GM19328 (cell line): ENCODE measurements at regions not wholly inside any gene's neighbourhood (a gene's known extent, or its start where the extent isn't known, plus 50 kb on each side); places are given as distances from the start of the nearest gene placed in this dataset.
"Not testable (repeated sequence)": the region's sequence is repeated elsewhere in the genome, so short reads cannot be mapped to it uniquely, and the experiment has no call there.

Source experiments
- ATAC-seq: cut with Tn5 transposase; IDR thresholded peaks from one replicate; pipeline ENCODE4 v1.9.1; 2021; ENCODE audit warnings: mild to moderate bottlenecking, moderate library complexity; ENCODE audit not compliant: unreplicated experiment

DNA sequence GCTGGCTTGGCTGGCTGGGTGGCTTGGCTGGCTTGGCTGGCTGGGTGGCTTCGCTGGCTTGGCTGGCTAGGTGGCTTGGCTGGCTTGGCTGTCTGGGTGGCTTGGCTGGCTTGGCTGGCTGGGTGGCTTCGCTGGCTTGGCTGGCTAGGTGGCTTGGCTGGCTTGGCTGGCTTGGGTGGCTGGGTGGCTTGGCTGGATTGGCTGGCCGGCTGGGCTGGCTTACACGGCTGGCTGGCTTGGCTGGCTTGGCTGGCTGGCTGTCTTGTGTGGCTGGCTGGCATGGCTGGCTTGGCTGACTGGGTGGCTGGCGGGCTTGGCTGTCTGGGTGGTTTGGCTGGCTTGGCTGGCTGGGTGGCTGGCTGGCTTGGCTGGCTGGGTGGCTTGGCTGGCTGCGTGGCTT is 437.0 kb downstream of the GOLGA6L6 start:
- ATAC-seq, result not testable (repeated sequence)

DNA sequence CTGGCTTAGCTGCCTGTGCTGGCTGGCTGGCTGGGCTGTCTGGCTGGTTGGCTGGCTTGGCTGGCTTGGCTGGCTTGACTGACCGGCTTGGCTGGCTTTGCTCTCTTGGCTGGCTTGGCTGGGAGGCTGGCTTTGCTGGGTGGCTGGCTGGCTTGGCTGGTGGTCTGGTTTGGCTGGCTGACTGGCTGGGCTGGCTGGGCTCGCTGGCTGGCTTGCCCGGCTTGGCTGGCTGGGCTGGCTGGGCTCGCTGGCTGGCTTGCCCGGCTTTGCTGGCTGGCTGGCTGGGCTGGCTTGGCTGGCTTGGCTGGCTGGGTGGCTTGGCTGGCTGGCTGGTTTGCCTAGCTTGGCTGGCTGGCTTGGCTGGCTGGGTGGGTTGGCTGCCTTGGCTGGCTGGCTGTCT is 438.7 kb downstream of the GOLGA6L6 start:
- ATAC-seq, result not testable (repeated sequence)

DNA sequence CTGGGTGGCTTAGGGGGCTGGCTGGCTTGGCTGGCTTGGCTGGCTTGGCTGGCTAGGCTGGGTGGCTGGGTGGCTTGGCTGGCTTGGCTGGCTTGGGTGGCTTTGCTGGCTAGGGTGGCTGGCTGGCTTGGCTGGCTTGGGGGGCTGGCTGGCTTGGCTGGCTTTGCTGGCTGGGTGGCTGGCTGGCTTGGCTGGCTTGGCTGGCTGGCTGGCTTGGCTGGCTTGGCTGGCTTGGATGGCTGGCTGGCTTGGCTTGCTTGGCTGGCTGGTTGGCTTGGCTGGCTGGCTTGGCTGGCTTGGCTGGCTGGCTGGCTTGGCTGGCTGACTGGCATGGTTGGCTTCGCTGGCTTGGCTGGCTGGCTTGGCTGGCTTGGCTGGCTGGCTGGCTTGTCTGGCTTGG is 439.4 kb downstream of the GOLGA6L6 start:
- not testable (repeated sequence) for ATAC-seq

DNA sequence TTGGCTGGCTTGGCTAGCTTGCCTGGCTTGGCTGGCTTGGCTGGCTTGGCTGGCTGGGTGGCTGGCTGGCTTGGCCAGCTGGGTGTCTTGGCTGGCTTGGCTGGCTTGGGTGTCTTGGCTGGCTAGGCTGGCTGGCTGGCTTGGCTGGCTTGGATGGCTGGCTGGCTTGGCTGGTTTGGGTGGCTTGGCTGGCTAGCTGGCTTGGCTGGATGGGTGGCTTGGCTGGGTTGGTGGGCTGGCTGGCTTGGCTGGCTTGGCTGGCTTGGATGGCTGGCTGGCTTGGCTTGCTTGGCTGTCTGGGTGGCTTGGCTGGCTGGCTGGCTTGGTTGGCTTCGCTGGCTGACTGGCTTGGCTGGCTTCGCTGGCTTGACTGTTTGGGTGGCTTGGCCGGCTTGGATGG is 440.3 kb downstream of the GOLGA6L6 start:
- ATAC-seq, result not testable (repeated sequence)

- not testable (repeated sequence) for ATAC-seq
These were observed 440.9 kb downstream of the GOLGA6L6 start for GRCh38 chr15:20100604-20101270.

DNA sequence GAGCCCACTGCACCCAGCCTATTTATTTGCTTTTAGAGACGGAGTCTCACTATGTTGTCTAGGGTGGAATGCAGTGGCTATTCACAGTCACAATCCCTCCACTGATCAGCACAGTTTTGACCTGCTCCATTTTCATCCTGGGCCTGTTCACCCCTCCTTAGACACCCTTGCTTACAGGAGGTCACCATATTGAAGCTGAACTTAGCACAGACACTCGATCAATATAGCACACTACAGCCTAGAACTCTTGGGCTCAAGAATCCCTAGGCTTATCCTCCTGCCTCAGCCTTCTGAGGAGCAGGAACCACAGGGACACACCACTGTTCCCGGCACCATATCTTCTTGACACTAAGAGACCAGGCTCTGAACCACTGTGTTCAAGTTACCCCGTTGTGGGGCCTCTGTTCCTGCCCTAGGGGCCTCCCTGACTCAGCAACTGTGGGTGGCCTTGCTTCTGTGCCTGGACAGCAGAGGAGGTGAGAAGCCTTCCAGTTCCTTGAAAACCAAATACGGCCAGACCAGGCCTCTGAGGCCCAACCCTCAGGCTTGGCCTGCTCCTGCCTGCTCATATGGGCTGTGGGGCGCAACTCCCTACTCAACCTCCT is 445.8 kb downstream of the GOLGA6L6 start:
- not testable (repeated sequence) for ATAC-seq

DNA sequence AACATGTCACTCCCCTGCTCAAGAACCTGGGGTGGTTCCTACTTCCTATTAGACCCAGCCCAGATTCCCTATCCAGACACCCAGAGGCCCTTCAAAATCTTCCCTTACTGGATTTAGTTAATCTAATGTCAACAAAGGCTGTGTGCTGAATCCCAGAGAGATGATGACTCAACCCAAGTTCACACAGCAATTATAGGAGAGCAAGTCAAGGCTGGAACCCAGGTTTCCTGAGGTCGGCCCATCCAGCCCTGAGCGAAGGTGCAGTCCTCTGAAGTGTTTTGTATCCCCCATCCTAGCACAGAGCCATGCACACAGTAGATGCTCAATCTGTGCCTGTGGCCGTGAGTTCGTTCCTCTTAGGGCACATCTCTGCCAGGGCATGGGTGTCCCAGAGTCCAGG is 452.1 kb downstream of the GOLGA6L6 start:
- ATAC-seq, result not testable (repeated sequence)

DNA sequence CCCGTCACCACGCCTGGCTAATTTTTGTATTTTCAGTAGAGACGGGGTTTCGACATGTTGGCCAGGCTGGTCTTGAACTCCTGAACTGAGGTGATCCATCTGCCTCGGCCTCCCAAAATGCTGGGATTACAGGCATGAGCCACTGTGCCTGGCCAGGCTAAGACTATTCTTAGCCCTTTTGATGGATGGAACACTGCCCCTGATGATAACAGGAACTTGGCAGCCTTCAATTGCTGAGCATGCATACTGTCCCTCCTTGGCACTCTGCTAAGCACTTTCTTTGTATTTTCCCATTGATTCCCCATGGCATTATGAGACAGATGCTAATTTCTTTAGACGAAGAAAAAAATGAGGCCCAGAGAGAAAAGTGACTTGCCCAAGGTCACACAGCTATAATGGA is 457.6 kb downstream of the GOLGA6L6 start:
- ATAC-seq, result not testable (repeated sequence)

DNA sequence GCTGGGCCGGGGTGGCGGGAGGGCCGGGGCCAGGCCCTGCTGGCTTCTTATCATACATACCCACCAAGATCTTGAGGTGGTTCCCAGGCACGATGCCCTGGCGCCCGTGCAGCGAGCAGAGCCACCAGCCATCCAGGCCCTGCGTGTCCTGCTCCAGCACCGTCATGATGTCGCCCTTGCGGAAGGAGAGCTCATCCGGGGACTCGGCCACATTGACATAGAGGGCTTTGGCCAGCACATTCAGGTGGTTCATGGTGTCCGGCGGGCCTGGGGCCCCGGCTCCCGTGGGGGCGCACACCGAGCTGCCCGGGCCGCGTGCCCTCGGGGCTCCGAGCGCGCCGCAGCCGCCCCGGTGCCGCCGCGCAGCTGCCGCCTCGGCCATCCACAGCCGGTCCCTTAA is 467.5 kb downstream of the GOLGA6L6 start:
- not testable (repeated sequence) for ATAC-seq

- not testable (repeated sequence) for ATAC-seq
These were observed 472.6 kb downstream of the GOLGA6L6 start for GRCh38 chr15:20069043-20069442.

DNA sequence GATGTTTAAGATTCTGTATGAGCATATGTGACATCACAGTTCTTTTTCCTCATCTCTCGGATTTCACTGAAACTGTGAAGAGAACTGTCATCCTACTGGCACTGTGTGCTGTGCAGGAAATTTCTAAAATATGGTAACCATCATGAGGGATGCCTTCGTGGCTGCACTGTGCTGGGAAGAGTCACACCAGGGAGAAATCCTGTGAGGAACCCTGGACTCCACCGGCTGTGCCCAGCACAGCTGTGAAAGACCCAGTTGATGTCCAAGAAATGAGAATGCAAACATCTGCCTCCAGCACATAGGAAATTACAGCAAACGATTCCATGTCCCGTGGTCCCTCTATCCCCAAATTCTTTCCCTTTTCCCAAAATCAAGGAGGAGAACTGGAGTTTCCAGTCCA is 475.4 kb downstream of the GOLGA6L6 start:
- ATAC-seq, result not testable (repeated sequence)

DNA sequence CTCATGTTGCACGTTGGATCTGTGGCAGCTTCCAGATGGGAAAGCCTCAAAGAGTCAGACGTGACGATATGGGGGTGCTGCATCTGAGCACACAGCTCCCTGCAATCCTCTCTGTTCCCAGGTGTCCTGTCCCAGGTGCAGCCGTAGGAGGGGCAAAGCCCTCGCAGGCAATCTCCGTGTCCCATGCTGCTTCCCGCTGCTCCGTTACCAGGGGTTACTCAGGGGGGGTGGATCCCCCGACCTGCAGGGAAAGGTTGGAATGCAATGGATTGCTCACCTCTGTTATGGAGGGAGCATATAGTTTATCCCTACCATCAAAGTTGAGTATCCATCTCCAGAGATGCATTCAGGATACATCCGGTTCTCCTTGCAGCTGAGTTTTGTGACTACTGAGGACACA is 476.1 kb downstream of the GOLGA6L6 start:
- ATAC-seq, result not testable (repeated sequence)

DNA sequence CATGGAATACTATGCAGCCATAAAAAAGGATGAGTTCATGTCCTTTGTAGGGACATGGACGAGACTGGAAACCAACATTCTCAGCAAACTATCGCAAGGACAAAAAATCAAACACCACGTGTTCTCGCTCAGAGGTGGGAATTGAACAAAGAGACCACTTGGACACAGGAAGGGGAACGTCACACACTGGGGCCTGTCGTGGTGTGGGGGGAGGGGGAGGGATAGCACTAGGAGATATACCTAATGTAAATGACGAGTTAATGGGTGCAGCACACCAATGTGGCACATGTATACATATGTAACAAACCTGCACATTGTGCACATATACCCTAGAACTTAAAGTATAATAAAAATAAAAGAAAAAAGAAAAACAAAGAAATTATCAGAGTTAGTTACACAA is 478.4 kb downstream of the GOLGA6L6 start:
- not testable (repeated sequence) for ATAC-seq

- ATAC-seq, result not testable (repeated sequence)
These were observed 480.8 kb downstream of the GOLGA6L6 start for GRCh38 chr15:20060838-20061237.

DNA sequence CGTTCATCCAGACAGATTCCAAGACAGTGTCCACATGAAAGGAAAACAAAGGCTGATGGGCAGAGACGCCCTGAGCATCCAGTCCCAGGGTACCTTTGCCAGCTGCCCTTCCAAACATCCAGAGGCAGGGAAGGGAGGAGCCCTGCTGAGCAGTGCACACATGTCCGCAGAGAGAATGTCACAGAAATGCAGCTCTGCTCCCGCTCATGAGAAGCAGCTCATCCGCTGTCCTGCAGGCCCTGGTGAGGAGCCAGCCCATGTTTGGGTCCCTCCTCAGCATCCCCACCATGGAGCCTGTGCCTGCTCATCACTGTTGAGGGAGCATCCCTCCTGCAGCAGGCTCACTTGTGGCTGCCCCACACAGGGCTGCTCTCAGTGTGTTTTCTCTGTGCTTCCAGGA is 484.7 kb downstream of the GOLGA6L6 start:
- ATAC-seq, result not testable (repeated sequence)

DNA sequence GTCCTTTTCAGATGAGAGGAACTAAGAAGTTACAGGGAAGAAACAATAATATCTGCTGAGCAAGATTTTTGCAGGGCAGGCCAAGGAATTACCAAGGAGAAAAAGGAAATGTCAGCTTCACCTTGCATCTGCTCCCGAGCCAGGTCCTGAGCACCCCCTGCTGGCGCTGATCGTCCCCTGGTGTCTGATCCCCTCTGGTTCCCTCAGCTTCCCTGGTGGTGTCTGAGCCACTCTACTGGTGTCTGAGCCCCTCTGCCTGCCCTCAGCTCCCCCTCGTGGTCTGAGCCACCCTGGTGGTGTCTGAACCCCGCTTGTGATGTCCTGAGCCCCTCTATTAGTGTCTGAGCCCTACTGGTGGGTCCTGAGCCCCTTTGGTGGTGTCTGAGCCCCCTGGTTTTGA is 485.7 kb downstream of the GOLGA6L6 start:
- ATAC-seq, result not testable (repeated sequence)

DNA sequence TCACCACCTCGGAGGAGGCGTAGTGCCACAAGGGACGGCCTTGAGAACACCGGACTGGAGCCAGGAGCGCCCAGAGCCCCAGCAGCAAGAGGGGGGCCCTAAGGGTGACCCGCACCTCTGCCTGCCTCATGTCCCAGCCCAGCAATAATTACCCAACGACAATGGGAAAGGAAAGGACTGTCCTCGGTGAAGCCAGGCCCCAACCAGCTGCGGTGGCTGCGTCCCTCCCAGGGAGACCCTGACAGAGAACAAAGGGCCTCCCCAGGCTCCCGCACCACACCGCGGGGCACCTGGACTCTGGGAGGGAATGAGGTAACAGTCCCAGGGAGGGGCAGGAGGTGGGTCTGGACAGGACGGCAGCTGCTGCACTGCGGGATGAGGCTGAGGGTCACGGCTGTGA is 493.4 kb downstream of the GOLGA6L6 start:
- ATAC-seq, result not testable (repeated sequence)

- not testable (repeated sequence) for ATAC-seq
These were observed 496.4 kb downstream of the GOLGA6L6 start for GRCh38 chr15:20045165-20045564.

- ATAC-seq, result not testable (repeated sequence)
These were observed 500.9 kb downstream of the GOLGA6L6 start for GRCh38 chr15:20040691-20041090.

GRCh38 chr15:20025040-20025439 is 516.6 kb downstream of the GOLGA6L6 start:
- ATAC-seq, result not testable (repeated sequence)

- ATAC-seq, result not testable (repeated sequence)
These were observed 519.3 kb downstream of the GOLGA6L6 start for GRCh38 chr15:20022349-20022748.

- not testable (repeated sequence) for ATAC-seq
These were observed 520.2 kb downstream of the GOLGA6L6 start for GRCh38 chr15:20021351-20021750.
